HG03097 (cell line): ENCODE measurements at regions not wholly inside any gene's neighbourhood (a gene's known extent, or its start where the extent isn't known, plus 50 kb on each side); places are given as distances from the start of the nearest gene placed in this dataset.
A peak's percentile ranks its signal among the peaks of the same experiment; 100 is the strongest.

ENCODE experiments used
- ATAC-seq: cut with Tn5 transposase; IDR thresholded peaks from one replicate; pipeline ENCODE4 v1.9.1; 2021; ENCODE audit not compliant: unreplicated experiment, low FRiP score

GRCh38 chr2:221198309-221198708 is 373.8 kb downstream of the EPHA4 start:
- ATAC-seq: no peak

- no peak for ATAC-seq
These were observed 371.8 kb downstream of the EPHA4 start for GRCh38 chr2:221200184-221200839.

GRCh38 chr2:221202431-221202830 is 369.7 kb downstream of the EPHA4 start:
- no peak for ATAC-seq

GRCh38 chr2:221203125-221203524 is 369.0 kb downstream of the EPHA4 start:
- ATAC-seq: peak; percentile 72

GRCh38 chr2:221203856-221204255 is 368.2 kb downstream of the EPHA4 start:
- no peak for ATAC-seq

- ATAC-seq: no peak
These were observed 367.4 kb downstream of the EPHA4 start for GRCh38 chr2:221204699-221205098.

GRCh38 chr2:221205103-221205673 is 366.9 kb downstream of the EPHA4 start:
- no peak for ATAC-seq

- ATAC-seq: no peak
These were observed 361.4 kb downstream of the EPHA4 start for GRCh38 chr2:221210686-221211085.

- no peak for ATAC-seq
These were observed 360.5 kb downstream of the EPHA4 start for GRCh38 chr2:221211653-221212052.

- ATAC-seq: no peak
These were observed 360.0 kb downstream of the EPHA4 start for GRCh38 chr2:221212105-221212504.

GRCh38 chr2:221215487-221215886 is 356.6 kb downstream of the EPHA4 start:
- no peak for ATAC-seq

- ATAC-seq: no peak
These were observed 355.5 kb downstream of the EPHA4 start for GRCh38 chr2:221216636-221217035.

GRCh38 chr2:221225752-221226151 is 346.4 kb downstream of the EPHA4 start:
- no peak for ATAC-seq

GRCh38 chr2:221228214-221228769 is 343.8 kb downstream of the EPHA4 start:
- no peak for ATAC-seq

GRCh38 chr2:221229099-221229498 is 343.0 kb downstream of the EPHA4 start:
- ATAC-seq: no peak

- ATAC-seq: no peak
These were observed 340.6 kb downstream of the EPHA4 start for GRCh38 chr2:221231511-221231910.

- ATAC-seq: no peak
These were observed 336.2 kb downstream of the EPHA4 start for GRCh38 chr2:221235941-221236340.

GRCh38 chr2:221241072-221241471 is 331.0 kb downstream of the EPHA4 start:
- ATAC-seq: no peak

GRCh38 chr2:221243771-221244170 is 328.3 kb downstream of the EPHA4 start:
- no peak for ATAC-seq

- ATAC-seq: no peak
These were observed 327.1 kb downstream of the EPHA4 start for GRCh38 chr2:221245045-221245444.

GRCh38 chr2:221245772-221246171 is 326.3 kb downstream of the EPHA4 start:
- no peak for ATAC-seq

- ATAC-seq: no peak
These were observed 317.8 kb downstream of the EPHA4 start for GRCh38 chr2:221254299-221254698.
